ENCODE measurements at regions not wholly inside any gene's neighbourhood (a gene's known extent, or its start where the extent isn't known, plus 50 kb on each side); places are given as distances from the start of the nearest gene placed in this dataset.
"Not testable (repeated sequence)": the region's sequence is repeated elsewhere in the genome, so short reads cannot be mapped to it uniquely, and the experiment has no call there.

- no peaks in the 10 kb centered on the region for H3K9me3 ChIP-seq (ENCODE audit: low read depth, low read length)
- TF ChIP-seq POLR2AphosphoS5 (IDR thresholded peaks at IDR 0.05; ENCODE audit: borderline replicate concordance, low read depth, low read length) (no peak), FOXP2 (optimal IDR thresholded peaks at IDR 0.05; ENCODE audit: control extremely low read depth, extremely low read length, insufficient read depth) (no peak)
- peak; percentile 56 for DNase-seq (ENCODE audit: low read depth, low spot score)
- no peaks in the 10 kb centered on the region for H3K36me3 ChIP-seq (ENCODE audit: insufficient read depth, low read length)
- peak overlapping the region; percentile 60 for H3K4me3 ChIP-seq
- no peak overlapping the region for H3K27ac ChIP-seq
- H3K9ac ChIP-seq (ENCODE audit: insufficient read length): no peak overlapping the region
Measured at GRCh38 chr4:42767669-42768068, 110.8 kb upstream of the ATP8A1 start.

- H3K4me3 ChIP-seq: no peak overlapping the region
- H3K9me3 ChIP-seq (ENCODE audit: low read depth, low read length): no peaks in the 10 kb centered on the region
- TF ChIP-seq POLR2AphosphoS5 (IDR thresholded peaks at IDR 0.05; ENCODE audit: borderline replicate concordance, low read depth, low read length): no peak
- H3K9ac ChIP-seq (ENCODE audit: insufficient read length): no peak overlapping the region
- no peaks in the 10 kb centered on the region for H3K36me3 ChIP-seq (ENCODE audit: insufficient read depth, low read length)
- no peak overlapping the region for H3K27ac ChIP-seq
- DNase-seq (ENCODE audit: low read depth, low spot score): no peak
Measured at GRCh38 chr4:42761804-42762203, 104.9 kb upstream of the ATP8A1 start.

DNA sequence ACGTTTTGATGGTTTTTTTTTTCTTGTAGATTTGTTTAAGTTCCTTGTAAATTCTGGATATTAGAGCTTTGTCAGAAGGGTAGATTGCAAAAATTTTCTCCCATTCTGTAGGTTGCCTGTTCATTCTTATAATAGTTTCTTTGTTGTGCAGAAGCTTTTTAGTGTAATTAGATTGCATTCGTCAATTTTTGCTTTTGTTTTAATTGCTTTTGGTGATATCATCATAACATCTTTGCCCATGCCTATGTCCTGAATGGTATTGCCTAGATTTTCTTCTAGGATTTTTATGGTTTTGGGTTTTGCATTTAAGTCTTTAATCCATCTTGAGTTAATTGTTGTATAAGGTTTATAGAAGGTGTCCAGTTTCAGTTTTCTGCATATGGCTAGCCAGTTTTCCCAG lies 98.1 kb upstream of the ATP8A1 start:
- not testable (repeated sequence) for H3K9me3 ChIP-seq (ENCODE audit: low read depth, low read length)

GRCh38 chr4:42751587-42751986 lies 94.7 kb upstream of the ATP8A1 start:
- TF ChIP-seq POLR2AphosphoS5 (IDR thresholded peaks at IDR 0.05; ENCODE audit: borderline replicate concordance, low read depth, low read length) (no peak), FOXP2 (optimal IDR thresholded peaks at IDR 0.05; ENCODE audit: control extremely low read depth, extremely low read length, insufficient read depth) (no peak), EZH2 (IDR thresholded peaks at IDR 0.05) (no peak)

More for the DNA sequence above, 98.1 kb upstream of the ATP8A1 start:
- not testable (repeated sequence) for DNase-seq (ENCODE audit: low read depth, low spot score); H3K27ac ChIP-seq; H3K9ac ChIP-seq (ENCODE audit: insufficient read length); H3K36me3 ChIP-seq (ENCODE audit: insufficient read depth, low read length); H3K4me3 ChIP-seq

DNA sequence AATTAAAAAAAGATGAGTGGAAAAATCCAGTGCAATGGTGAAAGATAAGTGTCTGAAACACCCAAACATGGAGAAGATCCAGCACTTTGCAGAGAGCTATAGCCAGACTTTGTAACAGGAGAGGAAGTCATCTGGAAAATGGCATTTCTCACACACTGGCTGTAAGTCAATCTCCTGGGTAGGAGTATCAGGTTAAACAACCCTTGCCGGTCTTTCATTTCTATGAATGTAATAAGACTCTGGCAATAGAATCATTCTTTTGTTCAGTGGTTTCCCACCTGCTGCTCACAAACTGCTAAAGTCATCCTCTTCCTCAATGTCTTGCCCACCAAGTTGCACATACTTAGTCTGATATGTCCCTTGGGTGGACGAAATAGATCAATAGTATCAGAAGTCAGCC lies 94.0 kb upstream of the ATP8A1 start:
- no peak overlapping the region for H3K9ac ChIP-seq (ENCODE audit: insufficient read length)
- TF ChIP-seq FOXP2 (optimal IDR thresholded peaks at IDR 0.05; ENCODE audit: control extremely low read depth, extremely low read length, insufficient read depth) (no peak), POLR2AphosphoS5 (IDR thresholded peaks at IDR 0.05; ENCODE audit: borderline replicate concordance, low read depth, low read length) (no peak)
- H3K27ac ChIP-seq: no peak overlapping the region
- no peaks in the 10 kb centered on the region for H3K36me3 ChIP-seq (ENCODE audit: insufficient read depth, low read length)
- DNase-seq (ENCODE audit: low read depth, low spot score): no peak
- H3K9me3 ChIP-seq (ENCODE audit: low read depth, low read length): no peaks in the 10 kb centered on the region
- H3K4me3 ChIP-seq: no peak overlapping the region

More at GRCh38 chr4:42751587-42751986, 94.7 kb upstream of the ATP8A1 start:
- H3K36me3 ChIP-seq (ENCODE audit: insufficient read depth, low read length): no peaks in the 10 kb centered on the region
- H3K9me3 ChIP-seq (ENCODE audit: low read depth, low read length): no peaks in the 10 kb centered on the region
- no peak overlapping the region for H3K27ac ChIP-seq
- no peak overlapping the region for H3K9ac ChIP-seq (ENCODE audit: insufficient read length)
- no peak overlapping the region for H3K4me3 ChIP-seq
- no peak for DNase-seq (ENCODE audit: low read depth, low spot score)

GRCh38 chr4:42750091-42750490 lies 93.2 kb upstream of the ATP8A1 start:
- Histone ChIP-seq H3K4me3 (no peak overlapping the region), H3K9me3 (ENCODE audit: low read depth, low read length) (no peaks in the 10 kb centered on the region), H3K27ac (no peak overlapping the region), H3K36me3 (ENCODE audit: insufficient read depth, low read length) (no peaks in the 10 kb centered on the region), H3K9ac (ENCODE audit: insufficient read length) (no peak overlapping the region)
- TF ChIP-seq EZH2 (IDR thresholded peaks at IDR 0.05): no peak
- TF ChIP-seq POLR2AphosphoS5 (IDR thresholded peaks at IDR 0.05; ENCODE audit: borderline replicate concordance, low read depth, low read length): no peak
- TF ChIP-seq FOXP2 (optimal IDR thresholded peaks at IDR 0.05; ENCODE audit: control extremely low read depth, extremely low read length, insufficient read depth): no peak
- no peak for DNase-seq (ENCODE audit: low read depth, low spot score)

- TF ChIP-seq FOXP2 (optimal IDR thresholded peaks at IDR 0.05; ENCODE audit: control extremely low read depth, extremely low read length, insufficient read depth) (no peak), EZH2 (IDR thresholded peaks at IDR 0.05) (no peak), POLR2AphosphoS5 (IDR thresholded peaks at IDR 0.05; ENCODE audit: borderline replicate concordance, low read depth, low read length) (no peak)
- Histone ChIP-seq H3K36me3 (ENCODE audit: insufficient read depth, low read length) (no peaks in the 10 kb centered on the region), H3K27ac (no peak overlapping the region), H3K9me3 (ENCODE audit: low read depth, low read length) (no peaks in the 10 kb centered on the region), H3K9ac (ENCODE audit: insufficient read length) (no peak overlapping the region), H3K4me3 (no peak overlapping the region)
- no peak for DNase-seq (ENCODE audit: low read depth, low spot score)
Measured at GRCh38 chr4:42747971-42748370, 91.1 kb upstream of the ATP8A1 start.

DNA sequence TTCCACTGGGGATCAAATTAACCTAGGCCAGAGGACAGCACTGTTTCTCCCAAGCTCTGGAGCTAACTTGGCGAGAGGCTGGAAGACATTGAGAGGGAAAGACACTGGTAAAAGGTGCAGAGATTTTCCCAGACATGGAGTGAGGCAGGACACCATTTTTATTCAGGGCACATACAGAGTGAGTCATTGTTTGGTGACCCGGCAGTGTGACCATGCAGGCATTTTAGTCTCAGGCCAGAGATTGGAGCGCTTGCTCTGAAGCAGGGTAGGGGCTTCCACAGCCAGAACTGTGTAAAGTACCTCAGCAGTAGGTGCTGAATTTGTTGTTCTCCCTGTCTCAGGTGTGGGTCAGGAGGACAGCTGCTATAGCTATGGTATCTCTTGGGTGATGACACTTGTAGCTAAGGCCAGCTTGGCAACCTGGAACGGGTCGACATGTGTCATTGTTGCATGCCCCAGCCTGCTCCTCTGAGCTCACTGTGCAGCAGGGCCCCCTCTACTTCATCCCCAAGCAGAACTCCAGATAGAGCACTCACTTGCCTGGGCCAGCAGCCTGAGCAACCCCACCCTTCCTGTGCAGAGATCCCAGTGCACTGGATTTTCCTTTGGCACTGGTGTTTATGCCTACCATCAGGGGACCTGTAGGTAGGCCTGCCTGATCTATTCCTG lies 79.8 kb upstream of the ATP8A1 start:
- H3K36me3 ChIP-seq (ENCODE audit: insufficient read depth, low read length): no peaks in the 10 kb centered on the region
- H3K9ac ChIP-seq (ENCODE audit: insufficient read length): no peak overlapping the region
- no peak for DNase-seq (ENCODE audit: low read depth, low spot score)
- TF ChIP-seq POLR2AphosphoS5 (IDR thresholded peaks at IDR 0.05; ENCODE audit: borderline replicate concordance, low read depth, low read length): no peak
- TF ChIP-seq EZH2 (IDR thresholded peaks at IDR 0.05): no peak
- TF ChIP-seq FOXP2 (optimal IDR thresholded peaks at IDR 0.05; ENCODE audit: control extremely low read depth, extremely low read length, insufficient read depth): no peak
- no peaks in the 10 kb centered on the region for H3K9me3 ChIP-seq (ENCODE audit: low read depth, low read length)
- H3K4me3 ChIP-seq: no peak overlapping the region
- no peak overlapping the region for H3K27ac ChIP-seq

DNA sequence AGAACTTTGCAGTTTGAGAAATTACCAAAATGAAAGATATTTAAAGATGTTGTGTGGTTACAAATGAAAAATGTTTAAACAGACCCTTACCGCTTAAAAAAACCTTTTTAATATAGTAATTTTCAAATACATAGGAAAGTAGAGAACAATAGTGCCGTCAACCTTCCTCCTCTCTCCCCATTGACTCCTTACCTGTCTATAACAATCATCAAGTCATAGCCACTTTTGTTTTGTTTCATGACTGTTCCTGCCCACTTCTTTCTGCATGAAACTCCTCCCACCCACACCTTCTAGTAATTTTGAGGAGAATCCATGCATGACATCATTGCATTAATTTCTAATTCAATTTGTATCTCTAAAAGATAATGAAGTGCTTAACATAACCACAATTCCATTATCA lies 76.5 kb upstream of the ATP8A1 start:
- no peak overlapping the region for H3K9ac ChIP-seq (ENCODE audit: insufficient read length)
- no peaks in the 10 kb centered on the region for H3K9me3 ChIP-seq (ENCODE audit: low read depth, low read length)
- no peaks in the 10 kb centered on the region for H3K36me3 ChIP-seq (ENCODE audit: insufficient read depth, low read length)
- no peak for DNase-seq (ENCODE audit: low read depth, low spot score)
- no peak overlapping the region for H3K27ac ChIP-seq
- TF ChIP-seq POLR2AphosphoS5 (IDR thresholded peaks at IDR 0.05; ENCODE audit: borderline replicate concordance, low read depth, low read length) (no peak), EZH2 (IDR thresholded peaks at IDR 0.05) (no peak), FOXP2 (optimal IDR thresholded peaks at IDR 0.05; ENCODE audit: control extremely low read depth, extremely low read length, insufficient read depth) (no peak)
- H3K4me3 ChIP-seq: no peak overlapping the region
